OCI-LY7 (cell line): ENCODE measurements at regions not wholly inside any gene's neighbourhood (a gene's known extent, or its start where the extent isn't known, plus 50 kb on each side); places are given as distances from the start of the nearest gene placed in this dataset.

Source experiments
- BruUV-seq: library from RNA; stranded (reverse); fragments of 400-500 nt; replicated peaks from 2 replicates; lab custom pipeline; 2021; lab: Mats Ljungman, UMichigan
- CTCF ChIA-PET: fragments of 300-600 bp; sonication (Branson Sonifier 250); formaldehyde crosslinking; loops from one replicate; lab custom pipeline; 2022; ENCODE audit warnings: antibody characterized with exemption; ENCODE audit not compliant: unreplicated experiment; lab: Charles Lee
- POLR2A ChIA-PET: fragments of 300-600 bp; sonication (Branson Sonifier 250); formaldehyde crosslinking; loops from one replicate; lab custom pipeline; 2022; ENCODE audit warnings: antibody characterized with exemption; lab: Charles Lee
- DNase-seq: peaks from one replicate; pipeline ENCODE4 v3.0.0-alpha.2; 2015; ENCODE audit warnings: low spot score
- H2AFZ ChIP-seq: fragments of 200-600 bp; sonication (generic), shearing (Covaris generic); 2 replicates; pipeline ENCODE4 v1.6.1; 2014; ENCODE audit warnings: mild to moderate bottlenecking, antibody characterized with exemption, low read length, moderate library complexity
- H3K27ac ChIP-seq: fragments of 200-600 bp; sonication (generic); 2 replicates; pipeline ENCODE4 v1.5.1; 2014; ENCODE audit warnings: mixed run types, low read depth, mild to moderate bottlenecking, moderate library complexity, low read length, inconsistent platforms; ENCODE audit not compliant: poor library complexity, severe bottlenecking
- H3K36me3 ChIP-seq: fragments of 200-600 bp; sonication (generic); 2 replicates; pipeline ENCODE4 v1.6.1; 2014; ENCODE audit warnings: mild to moderate bottlenecking, antibody characterized with exemption, low read length, moderate library complexity, mixed read lengths; ENCODE audit not compliant: insufficient read depth
- H3K4me1 ChIP-seq: fragments of 200-600 bp; sonication (generic); 2 replicates; pipeline ENCODE4 v1.5.1; 2014; ENCODE audit warnings: mild to moderate bottlenecking, low read length; ENCODE audit not compliant: insufficient read depth, poor library complexity, severe bottlenecking
- H3K4me2 ChIP-seq: fragments of 200-600 bp; sonication (generic); 2 replicates; pipeline ENCODE4 v1.6.1; 2014; ENCODE audit warnings: mild to moderate bottlenecking, low read length
- H3K4me3 ChIP-seq: fragments of 200-600 bp; sonication (generic); 2 replicates; pipeline ENCODE4 v1.5.1; 2014; ENCODE audit warnings: mild to moderate bottlenecking, low read depth, low read length; ENCODE audit not compliant: poor library complexity, severe bottlenecking
- H3K79me2 ChIP-seq: fragments of 200-600 bp; sonication (generic); 2 replicates; pipeline ENCODE4 v1.6.1; 2016; ENCODE audit warnings: low read depth, mild to moderate bottlenecking, low read length, moderate library complexity, mixed read lengths; ENCODE audit not compliant: insufficient read depth
- H3K9me2 ChIP-seq: fragments of 200-600 bp; sonication (generic); 2 replicates; pipeline ENCODE4 v1.6.1; 2016; ENCODE audit warnings: mild to moderate bottlenecking, low read length, mixed read lengths; ENCODE audit not compliant: insufficient read depth
- H3K9me3 ChIP-seq: fragments of 200-600 bp; sonication (generic); 2 replicates; pipeline ENCODE4 v1.6.1; 2014; ENCODE audit warnings: mild to moderate bottlenecking, mixed run types, low read length, mixed read lengths
- H4K20me1 ChIP-seq: fragments of 200-600 bp; sonication (generic); 2 replicates; pipeline ENCODE4 v1.6.1; 2014; ENCODE audit warnings: mild to moderate bottlenecking, antibody characterized with exemption, low read length, moderate library complexity, mixed read lengths; ENCODE audit not compliant: insufficient read depth
- CTCF ChIP-seq: fragments of 200-600 bp; sonication (generic); conservative IDR thresholded peaks from 2 replicates; pipeline ENCODE4 v1.5.1; 2014; ENCODE audit warnings: mild to moderate bottlenecking, antibody characterized with exemption, low read length, moderate library complexity, mixed read lengths
- EZH2phosphoT487 ChIP-seq: fragments of 200-600 bp; sonication (generic); IDR thresholded peaks from 2 replicates; pipeline ENCODE4 v1.6.1; 2018; ENCODE audit warnings: low read depth, borderline replicate concordance, mild to moderate bottlenecking, mixed run types, antibody characterized with exemption, low read length, moderate library complexity, mixed read lengths
- intact Hi-C: fragments of 100-400 bp; cut with micrococcal nuclease; formaldehyde crosslinking; loops from one replicate; pipeline ENCODE4 v1.10.0; 2022; ENCODE audit not compliant: unreplicated experiment

DNA sequence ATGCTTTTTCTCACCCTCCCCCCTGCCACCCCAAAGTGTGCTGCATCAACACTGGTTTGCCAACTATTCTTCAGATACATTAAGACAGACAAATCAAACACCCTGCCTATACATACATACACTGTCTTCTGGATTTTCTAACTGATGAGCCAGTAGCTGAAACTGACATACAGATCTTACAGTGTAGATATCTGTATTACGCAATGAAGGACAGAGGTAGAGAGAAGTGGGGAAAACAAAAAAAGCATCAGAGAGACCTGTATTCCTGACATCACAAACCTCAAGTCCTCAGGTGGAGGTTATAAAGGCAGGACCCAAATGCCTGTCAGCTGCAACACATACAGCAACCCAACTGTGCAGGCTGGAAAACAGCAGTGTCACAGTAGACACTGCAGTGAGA is 535.4 kb downstream of the HACE1 start:
- ChIA-PET CTCF (interaction anchor here (0.6 kb wide), 1 partner anchor 9 kb away, joined by 3 read pairs; no protein-coding TSS in a partner anchor), POLR2A (interaction anchor here (0.6 kb wide), 1 partner anchor 9 kb away, joined by 3 read pairs; no protein-coding TSS in a partner anchor)
- Histone ChIP-seq H3K4me3 (no peak overlapping the region), H3K4me2 (no peak overlapping the region), H3K4me1 (no peaks in the 10 kb centered on the region), H3K9me2 (no peaks in the 10 kb centered on the region), H3K9me3 (no peaks in the 10 kb centered on the region), H3K27ac (no peak overlapping the region), H4K20me1 (no peaks in the 10 kb centered on the region), H2AFZ (no peak overlapping the region), H3K79me2 (no peaks in the 10 kb centered on the region), H3K36me3 (no peaks in the 10 kb centered on the region)
- TF ChIP-seq EZH2phosphoT487, result no peak
- BruUV-seq, result no TSS peak
- DNase-seq, result no peak
- intact Hi-C loops, result no loop called here

DNA sequence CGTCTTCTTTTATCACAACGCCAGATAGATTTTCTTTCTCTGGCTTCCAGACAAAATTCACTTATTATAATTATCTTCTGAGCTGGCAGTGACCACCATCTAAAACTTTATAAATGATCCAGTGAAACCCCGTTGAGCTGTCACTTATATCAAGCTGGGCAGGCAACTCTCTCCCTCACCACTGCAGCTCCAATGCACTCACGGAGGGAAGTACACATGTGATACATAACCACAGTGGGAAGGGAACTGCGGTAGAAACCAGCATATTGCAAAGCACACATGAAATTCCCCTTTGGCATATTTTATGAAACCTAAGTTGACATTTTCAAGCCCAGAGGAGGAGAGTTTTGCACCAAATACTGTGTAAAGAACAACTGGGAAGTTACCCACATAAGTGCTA is 536.9 kb downstream of the HACE1 start:
- intact Hi-C loops, result no loop called here

GRCh38 chr6:104321301-104321700 is 538.4 kb downstream of the HACE1 start:
- Histone ChIP-seq H3K27ac (no peak overlapping the region), H2AFZ (no peak overlapping the region), H3K9me2 (no peaks in the 10 kb centered on the region), H3K9me3 (no peaks in the 10 kb centered on the region), H3K79me2 (no peaks in the 10 kb centered on the region), H4K20me1 (no peaks in the 10 kb centered on the region), H3K4me1 (no peaks in the 10 kb centered on the region), H3K36me3 (no peaks in the 10 kb centered on the region), H3K4me2 (no peak overlapping the region), H3K4me3 (no peak overlapping the region)
- intact Hi-C loops, result no loop called here
- ChIA-PET POLR2A (no interaction called here), CTCF (no interaction called here)
- TF ChIP-seq EZH2phosphoT487 (no peak), CTCF (no peak)
- no peak for DNase-seq
- no TSS peak for BruUV-seq

More for the DNA sequence above, 536.9 kb downstream of the HACE1 start:
- Histone ChIP-seq H3K27ac (no peak overlapping the region), H3K9me3 (no peaks in the 10 kb centered on the region), H4K20me1 (no peaks in the 10 kb centered on the region), H3K9me2 (no peaks in the 10 kb centered on the region), H3K4me3 (no peak overlapping the region), H3K79me2 (no peaks in the 10 kb centered on the region), H2AFZ (no peak overlapping the region), H3K36me3 (no peaks in the 10 kb centered on the region), H3K4me1 (no peaks in the 10 kb centered on the region), H3K4me2 (no peak overlapping the region)
- TF ChIP-seq EZH2phosphoT487, result no peak
- no peak for TF ChIP-seq CTCF
- ChIA-PET CTCF (no interaction called here), POLR2A (no interaction called here)
- BruUV-seq, result no TSS peak
- no peak for DNase-seq
